Fibroblast of pulmonary artery (primary cell): ENCODE measurements at regions not wholly inside any gene's neighbourhood (a gene's known extent, or its start where the extent isn't known, plus 50 kb on each side); places are given as distances from the start of the nearest gene placed in this dataset.
A peak's percentile ranks its signal among the peaks of the same experiment; 100 is the strongest.

Source experiments
- DNase-seq: peaks from one replicate; pipeline ENCODE4 v3.0.0-alpha.2; 2010; ENCODE audit warnings: low read depth
- H3K4me3 ChIP-seq: replicated peaks from 2 replicates; pipeline ENCODE4 v1.5.1; 2011; ENCODE audit warnings: low read depth, mild to moderate bottlenecking, control low read depth, low read length, moderate library complexity
- CTCF ChIP-seq: IDR thresholded peaks from 2 replicates; pipeline ENCODE4 v1.5.1; 2011; ENCODE audit warnings: mild to moderate bottlenecking, control low read depth, low read length, inconsistent platforms; ENCODE audit errors: missing control alignments

GRCh38 chr3:82080792-82081191, 319.3 kb upstream of the GBE1 start:
- DNase-seq, result no peak
- H3K4me3 ChIP-seq, result no peak overlapping the region

GRCh38 chr3:82080261-82080660, 318.8 kb upstream of the GBE1 start:
- TF ChIP-seq CTCF, result no peak
- DNase-seq, result peak; percentile 17
- H3K4me3 ChIP-seq, result no peak overlapping the region

More at GRCh38 chr3:82080792-82081191, 319.3 kb upstream of the GBE1 start:
- no peak for TF ChIP-seq CTCF

- H3K4me3 ChIP-seq, result no peak overlapping the region
- TF ChIP-seq CTCF, result no peak
- no peak for DNase-seq
Measured at GRCh38 chr3:82079335-82079890, 318.0 kb upstream of the GBE1 start.

DNA sequence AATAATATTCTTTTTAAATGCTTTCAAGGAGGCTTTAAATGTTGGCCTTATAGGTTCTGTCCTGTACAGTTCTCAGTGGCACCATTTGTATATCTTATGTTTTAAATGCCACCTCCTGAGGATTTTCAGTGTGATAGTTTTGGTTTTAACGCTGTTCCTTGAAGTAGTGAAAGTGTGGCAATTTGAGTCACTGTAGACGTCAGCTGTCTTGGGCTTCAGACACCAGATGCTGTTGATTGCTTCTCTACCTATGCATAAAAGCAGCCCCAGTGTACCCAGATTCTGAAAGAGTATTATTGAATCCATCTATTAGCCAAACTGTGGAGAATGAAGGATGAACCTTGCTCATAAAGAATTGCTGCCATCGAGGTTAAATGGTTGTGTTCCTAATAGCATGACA, 316.8 kb upstream of the GBE1 start:
- TF ChIP-seq CTCF, result no peak
- no peak overlapping the region for H3K4me3 ChIP-seq
- no peak for DNase-seq

DNA sequence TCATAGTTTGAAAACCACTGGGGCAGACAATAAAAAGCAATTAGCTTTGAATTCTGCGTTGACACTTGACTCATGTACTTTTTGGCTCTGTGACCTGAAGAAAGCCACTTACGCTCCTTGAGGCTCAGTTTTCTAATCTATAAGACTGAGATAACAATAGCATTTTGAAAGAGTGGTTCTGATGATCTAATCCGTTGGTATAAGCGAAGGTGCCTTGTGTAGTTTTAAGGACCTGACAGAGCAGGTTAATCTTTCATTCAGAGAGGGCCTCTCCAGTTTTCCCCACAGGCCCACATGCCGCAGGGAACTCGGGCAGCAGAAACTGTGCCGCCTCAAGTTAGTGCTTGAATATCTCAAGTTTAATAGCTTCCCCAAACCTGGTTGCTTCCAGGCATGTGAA, 306.0 kb upstream of the GBE1 start:
- TF ChIP-seq CTCF, result no peak
- H3K4me3 ChIP-seq, result no peak overlapping the region
- DNase-seq, result no peak

DNA sequence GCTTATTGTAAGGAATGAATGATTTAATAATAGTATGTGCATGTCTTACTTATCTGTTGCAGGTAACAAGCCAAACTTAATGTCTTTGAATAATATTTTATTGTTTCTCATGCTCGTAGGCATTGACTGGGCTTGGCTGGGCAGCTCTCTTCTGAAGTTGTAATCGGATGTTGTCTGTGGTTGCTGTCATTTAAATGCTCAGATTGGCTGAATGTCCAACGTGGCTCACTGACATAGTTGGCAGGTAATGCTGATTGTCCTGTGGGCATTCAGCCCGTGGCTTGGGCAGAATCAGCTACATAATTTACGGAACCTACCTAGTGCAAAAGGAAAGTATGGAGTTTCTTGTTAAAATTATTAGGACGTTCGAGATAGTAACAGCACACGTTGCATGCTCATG, 297.4 kb upstream of the GBE1 start:
- no peak for TF ChIP-seq CTCF
- no peak overlapping the region for H3K4me3 ChIP-seq
- DNase-seq, result no peak

DNA sequence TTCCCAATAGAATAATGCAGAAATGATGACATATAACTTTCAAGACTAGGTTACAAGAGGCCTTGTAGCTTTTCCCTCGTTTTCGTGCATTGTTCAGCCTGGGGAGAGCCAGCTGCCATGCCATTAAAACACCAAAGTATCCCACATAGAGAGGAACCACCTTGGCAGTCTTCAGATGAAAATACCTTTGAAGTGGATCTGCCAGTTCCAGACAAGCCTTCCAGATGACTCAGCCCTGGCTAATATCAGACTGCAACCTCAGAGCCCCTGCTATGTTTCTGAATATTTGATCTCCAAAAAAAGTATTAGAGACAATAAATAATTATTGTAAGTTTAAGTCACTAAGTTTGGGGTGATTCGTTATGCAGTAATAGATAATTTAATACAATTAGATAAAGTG, 294.3 kb upstream of the GBE1 start:
- no peak overlapping the region for H3K4me3 ChIP-seq
- DNase-seq, result no peak
- no peak for TF ChIP-seq CTCF
